Trophoblast cell (in vitro differentiated cells and primary cell): ENCODE measurements at regions not wholly inside any gene's neighbourhood (a gene's known extent, or its start where the extent isn't known, plus 50 kb on each side); places are given as distances from the start of the nearest gene placed in this dataset.

Source experiments
- DNase-seq, 2 donors: peaks; one replicate each; pipeline ENCODE4 v3.0.0-alpha.2; 2016
- H2AFZ ChIP-seq: 2 replicates; pipeline ENCODE4 v1.6.1; 2013; ENCODE audit warnings: low read length, moderate library complexity, mild to moderate bottlenecking; ENCODE audit not compliant: insufficient read depth, poor library complexity
- H2AK5ac ChIP-seq: 2 replicates; pipeline ENCODE4 v1.6.1; 2013; ENCODE audit warnings: mild to moderate bottlenecking, low read length
- H2BK120ac ChIP-seq: 2 replicates; pipeline ENCODE4 v1.6.1; 2013; ENCODE audit warnings: low read length, mild to moderate bottlenecking, moderate library complexity; ENCODE audit not compliant: insufficient read depth, poor library complexity
- H2BK12ac ChIP-seq: 2 replicates; pipeline ENCODE4 v1.6.1; 2013; ENCODE audit warnings: mild to moderate bottlenecking, low read length, moderate library complexity
- H2BK5ac ChIP-seq: 2 replicates; pipeline ENCODE4 v1.6.1; 2013; ENCODE audit warnings: low read length, low read depth, moderate library complexity, mild to moderate bottlenecking; ENCODE audit not compliant: poor library complexity
- H3K14ac ChIP-seq: 2 replicates; pipeline ENCODE4 v1.6.1; 2013; ENCODE audit warnings: mild to moderate bottlenecking, low read length
- H3K18ac ChIP-seq: 2 replicates; pipeline ENCODE4 v1.6.1; 2013; ENCODE audit warnings: mild to moderate bottlenecking, low read length
- H3K23ac ChIP-seq: 2 replicates; pipeline ENCODE4 v1.6.1; 2013; ENCODE audit warnings: low read length
- H3K27ac ChIP-seq: 2 replicates; pipeline ENCODE4 v1.5.1; 2013; ENCODE audit warnings: low read depth, mild to moderate bottlenecking, inconsistent platforms, low read length, moderate library complexity
- H3K27me3 ChIP-seq: 2 replicates; pipeline ENCODE4 v1.6.1; 2013; ENCODE audit warnings: inconsistent platforms, mild to moderate bottlenecking, low read length, moderate library complexity; ENCODE audit not compliant: insufficient read depth
- H3K36me3 ChIP-seq, 2 experiments: 1 replicate in 1 of 2; 2 replicates in 1 of 2; pipeline ENCODE4 v1.6.1; 2013; ENCODE audit warnings: low read length in 2 of 2, mild to moderate bottlenecking in 2 of 2, moderate library complexity in 1 of 2; ENCODE audit not compliant: insufficient read depth in 2 of 2, control insufficient read depth in 1 of 2
- H3K4ac ChIP-seq: 2 replicates; pipeline ENCODE4 v1.6.1; 2013; ENCODE audit warnings: low read depth, mild to moderate bottlenecking, low read length, moderate library complexity
- H3K4me1 ChIP-seq, 2 experiments: 1 replicate in 1 of 2; 2 replicates in 1 of 2; pipeline ENCODE4 v1.6.1; 2013; ENCODE audit warnings: low read length in 2 of 2, mild to moderate bottlenecking in 2 of 2, moderate library complexity in 1 of 2; ENCODE audit not compliant: insufficient read depth in 2 of 2, control insufficient read depth in 1 of 2
- H3K4me2 ChIP-seq: 2 replicates; pipeline ENCODE4 v1.6.1; 2013; ENCODE audit warnings: inconsistent platforms, mild to moderate bottlenecking, low read length, moderate library complexity
- H3K4me3 ChIP-seq: 2 replicates; pipeline ENCODE4 v1.5.1; 2013; ENCODE audit warnings: mild to moderate bottlenecking, low read depth, low read length, inconsistent platforms
- H3K79me1 ChIP-seq: one replicate; pipeline ENCODE4 v1.6.1; 2013; ENCODE audit warnings: low read length
- H3K79me2 ChIP-seq: 2 replicates; pipeline ENCODE4 v1.6.1; 2013; ENCODE audit warnings: low read length, mild to moderate bottlenecking; ENCODE audit not compliant: control insufficient read depth, insufficient read depth, poor library complexity
- H3K9ac ChIP-seq: 2 replicates; pipeline ENCODE4 v1.6.1; 2013; ENCODE audit warnings: mild to moderate bottlenecking, low read length
- H3K9me3 ChIP-seq: 2 replicates; pipeline ENCODE4 v1.6.1; 2013; ENCODE audit warnings: low read depth, mild to moderate bottlenecking, control low read depth, inconsistent platforms, low read length; ENCODE audit not compliant: insufficient read depth
- H4K12ac ChIP-seq: 2 replicates; pipeline ENCODE4 v1.6.1; 2013; ENCODE audit warnings: low read depth, mild to moderate bottlenecking, low read length, moderate library complexity
- H4K8ac ChIP-seq: 2 replicates; pipeline ENCODE4 v1.6.1; 2013; ENCODE audit warnings: low read depth, mild to moderate bottlenecking, low read length, moderate library complexity
- H4K91ac ChIP-seq: one replicate; pipeline ENCODE4 v1.6.1; 2013; ENCODE audit warnings: low read depth, mild to moderate bottlenecking, low read length, moderate library complexity
- WGBS: extraction: QIAGEN DNeasy Blood & Tissue Kit; methylation state at CpG from one replicate; pipeline ENCODE4 v1.1.7; 2013; ENCODE audit warnings: missing lambda C conversion rate; ENCODE audit not compliant: insufficient read length, insufficient coverage; ENCODE audit errors: extremely low coverage; 5-methylcytosine and 5-hydroxymethylcytosine counted together

DNA sequence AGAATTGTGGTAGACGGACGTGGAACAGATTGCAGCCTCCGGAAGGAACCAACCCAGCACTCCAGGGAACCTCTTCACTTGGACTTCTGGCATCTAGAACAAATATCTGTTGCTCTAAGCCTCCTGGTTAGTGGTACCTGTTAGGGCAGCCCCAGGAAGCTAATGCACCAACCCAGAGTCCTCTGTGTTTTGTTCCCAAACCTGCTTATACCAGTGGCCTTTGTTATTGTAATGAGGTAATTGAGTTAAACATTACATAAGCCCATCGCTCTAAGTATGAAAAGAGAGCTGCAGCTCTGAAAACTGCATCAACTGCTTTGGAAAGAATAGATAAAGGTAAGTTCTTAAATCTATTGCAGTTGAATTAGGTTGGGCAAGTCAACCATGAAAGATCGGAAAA lies 516.7 kb downstream of the NPHP4 start:
- Histone ChIP-seq H3K4me3 (no peak overlapping the region), H3K23ac (no peak overlapping the region), H4K12ac (no peak overlapping the region), H3K14ac (no peak overlapping the region), H3K36me3 (no peaks in the 10 kb centered on the region), H3K27me3 (no peaks in the 10 kb centered on the region), H2BK120ac (no peak overlapping the region), H3K27ac (no peak overlapping the region), H2BK5ac (no peak overlapping the region), H4K8ac (no peak overlapping the region), H4K91ac (no peak overlapping the region), H2BK12ac (no peak overlapping the region), H3K4ac (no peak overlapping the region), H3K79me2 (no peaks in the 10 kb centered on the region), H3K79me1 (no peaks in the 10 kb centered on the region), H3K9ac (no peak overlapping the region), H3K18ac (no peak overlapping the region), H2AFZ (no peak overlapping the region), H3K4me1 (no peaks in the 10 kb centered on the region), H2AK5ac (no peak overlapping the region), H3K9me3 (no peaks in the 10 kb centered on the region), H3K4me2 (no peak overlapping the region)
- no CpG with 5 or more reads among the region's 5 CpGs for WGBS
- no peak for DNase-seq

DNA sequence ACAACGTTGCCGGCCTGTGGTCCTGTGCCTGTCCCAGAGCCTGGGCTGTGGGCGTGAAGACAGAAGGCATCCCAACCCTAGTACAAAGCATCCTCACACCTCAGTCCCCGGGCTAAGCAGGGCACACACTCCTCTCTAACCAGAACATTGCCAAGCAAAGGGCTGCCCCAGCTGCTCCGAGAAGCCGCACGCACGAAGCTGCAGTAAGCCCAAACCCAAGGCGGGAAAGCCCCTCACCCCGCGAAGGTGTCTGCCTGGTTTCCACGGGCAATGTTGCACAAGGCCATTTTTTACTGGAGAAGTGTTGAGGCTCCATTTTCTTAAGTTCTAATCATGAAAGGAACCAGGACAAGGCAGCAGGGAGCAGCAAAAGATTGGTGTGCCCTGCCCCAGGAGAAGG lies 519.0 kb downstream of the NPHP4 start:
- Histone ChIP-seq H3K36me3 (no peaks in the 10 kb centered on the region), H3K4ac (no peak overlapping the region), H3K23ac (no peak overlapping the region), H3K27ac (no peak overlapping the region), H3K18ac (no peak overlapping the region), H3K9me3 (peaks cover 2% of the 10 kb centered on the region), H2BK5ac (no peak overlapping the region), H3K9ac (no peak overlapping the region), H2AK5ac (no peak overlapping the region), H4K8ac (no peak overlapping the region), H2AFZ (no peak overlapping the region), H3K27me3 (no peaks in the 10 kb centered on the region), H4K91ac (no peak overlapping the region), H2BK12ac (no peak overlapping the region), H3K79me1 (no peaks in the 10 kb centered on the region), H3K4me2 (no peak overlapping the region), H3K14ac (no peak overlapping the region), H3K4me3 (no peak overlapping the region), H3K79me2 (no peaks in the 10 kb centered on the region), H4K12ac (no peak overlapping the region), H3K4me1 (no peaks in the 10 kb centered on the region), H2BK120ac (no peak overlapping the region)
- DNase-seq: no peak
- no CpG with 5 or more reads among the region's 12 CpGs for WGBS

DNA sequence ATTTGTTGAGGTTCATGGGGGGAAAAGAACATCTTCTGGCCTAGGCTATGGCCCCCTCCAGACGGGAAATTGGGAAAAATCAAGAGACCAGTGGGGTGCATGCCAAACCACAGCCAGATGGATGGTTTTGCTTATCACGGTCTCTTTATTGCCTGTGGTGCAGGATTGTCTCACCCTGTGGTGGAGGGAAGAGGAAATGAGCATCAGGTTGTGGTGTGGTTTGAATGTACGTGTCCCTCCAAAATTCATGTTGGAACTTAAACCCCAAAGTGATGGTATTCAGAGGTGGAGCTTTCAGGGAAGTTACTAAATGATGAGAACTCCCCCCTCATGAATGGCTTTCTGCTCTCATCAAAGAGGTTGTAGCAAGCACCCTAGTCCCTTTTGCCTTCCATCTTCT lies 525.7 kb downstream of the NPHP4 start:
- Histone ChIP-seq H3K4me1 (no peaks in the 10 kb centered on the region), H2BK120ac (no peak overlapping the region), H3K18ac (no peak overlapping the region), H3K4me3 (no peak overlapping the region), H2AFZ (no peak overlapping the region), H3K9ac (no peak overlapping the region), H4K91ac (no peak overlapping the region), H3K36me3 (no peaks in the 10 kb centered on the region), H3K4ac (no peak overlapping the region), H4K12ac (no peak overlapping the region), H2BK12ac (no peak overlapping the region), H2AK5ac (no peak overlapping the region), H3K79me1 (no peaks in the 10 kb centered on the region), H3K27me3 (no peaks in the 10 kb centered on the region), H3K23ac (no peak overlapping the region), H2BK5ac (no peak overlapping the region), H3K27ac (no peak overlapping the region), H4K8ac (no peak overlapping the region), H3K9me3 (peaks cover 6% of the 10 kb centered on the region), H3K14ac (no peak overlapping the region), H3K79me2 (no peaks in the 10 kb centered on the region), H3K4me2 (no peak overlapping the region)
- WGBS: no CpG with 5 or more reads among the region's 3 CpGs
- no peak for DNase-seq

DNA sequence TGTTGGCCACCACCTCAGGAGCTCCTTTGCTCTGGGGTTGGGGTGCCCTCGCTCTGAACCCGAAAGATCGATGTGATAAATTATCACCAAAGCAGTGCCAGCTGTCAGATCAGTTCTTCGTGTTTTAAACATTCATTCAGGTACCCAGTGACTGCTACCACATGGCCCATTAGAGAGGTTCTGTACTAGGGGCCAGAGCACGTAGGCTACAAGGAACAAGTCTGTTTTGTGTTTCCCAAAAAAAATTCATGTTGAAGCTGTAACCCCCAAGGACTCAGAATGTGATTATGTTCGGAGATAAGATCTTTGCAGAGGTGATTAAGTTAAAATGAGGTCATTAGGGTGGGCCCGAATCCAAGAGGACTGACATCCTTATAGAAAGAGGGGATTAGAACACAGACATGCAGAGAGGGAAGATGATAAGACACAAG lies 526.9 kb downstream of the NPHP4 start:
- Histone ChIP-seq H3K4ac (no peak overlapping the region), H4K8ac (no peak overlapping the region), H3K4me3 (no peak overlapping the region), H3K27me3 (no peaks in the 10 kb centered on the region), H3K9ac (no peak overlapping the region), H4K91ac (no peak overlapping the region), H3K4me2 (no peak overlapping the region), H2BK12ac (no peak overlapping the region), H2AFZ (no peak overlapping the region), H3K23ac (no peak overlapping the region), H3K4me1 (no peaks in the 10 kb centered on the region), H3K27ac (no peak overlapping the region), H3K79me2 (no peaks in the 10 kb centered on the region), H2BK5ac (no peak overlapping the region), H3K79me1 (no peaks in the 10 kb centered on the region), H3K18ac (no peak overlapping the region), H3K36me3 (no peaks in the 10 kb centered on the region), H3K14ac (no peak overlapping the region), H2BK120ac (no peak overlapping the region), H2AK5ac (no peak overlapping the region), H3K9me3 (peaks cover 6% of the 10 kb centered on the region), H4K12ac (no peak overlapping the region)
- DNase-seq: no peak
- WGBS: no CpG with 5 or more reads among the region's 7 CpGs
